GM12878 (cell line): ENCODE measurements at regions not wholly inside any gene's neighbourhood (a gene's known extent, or its start where the extent isn't known, plus 50 kb on each side); places are given as distances from the start of the nearest gene placed in this dataset.

ENCODE experiments used
- MXI1 ChIP-seq: fragments of 150-350 bp; IDR thresholded peaks from 2 replicates; pipeline ENCODE4 v1.6.1; 2011; ENCODE audit warnings: low read depth, mild to moderate bottlenecking, inconsistent platforms, low read length, improper control_type of control experiment
- POLR2A ChIP-seq: IDR thresholded peaks from 2 replicates; pipeline ENCODE4 v1.6.1; 2011; ENCODE audit warnings: low read depth, mild to moderate bottlenecking, low read length
- POLR2AphosphoS5 ChIP-seq: IDR thresholded peaks from 2 replicates; pipeline ENCODE4 v1.6.1; 2011; ENCODE audit warnings: mild to moderate bottlenecking, low read length, inconsistent platforms
- RAD21 ChIP-seq: IDR thresholded peaks from 2 replicates; pipeline ENCODE4 v1.6.1; 2011; ENCODE audit warnings: mild to moderate bottlenecking, low read depth, low read length, moderate library complexity; ENCODE audit not compliant: insufficient read depth
- TF ChIP-seq, protein P1 (sequence below): IDR thresholded peaks from 2 replicates; pipeline ENCODE4 v1.6.1; 2011; ENCODE audit warnings: low read depth, mild to moderate bottlenecking, low read length, moderate library complexity, borderline replicate concordance; ENCODE audit errors: extremely low read depth
- TF ChIP-seq, protein P2 (sequence below), 3 experiments: IDR thresholded peaks in 2 of 3; conservative IDR thresholded peaks in 1 of 3; 2 replicates each; pipeline ENCODE4 v1.5.1; 2011; ENCODE audit warnings: low read depth in 3 of 3, low read length in 3 of 3, mild to moderate bottlenecking in 3 of 3, control low read depth in 2 of 3, moderate library complexity in 2 of 3, inconsistent platforms in 1 of 3, mixed read lengths in 1 of 3; ENCODE audit not compliant: control insufficient read depth in 2 of 3, insufficient read depth in 1 of 3; ENCODE audit errors: extremely low read depth in 1 of 3

DNA sequence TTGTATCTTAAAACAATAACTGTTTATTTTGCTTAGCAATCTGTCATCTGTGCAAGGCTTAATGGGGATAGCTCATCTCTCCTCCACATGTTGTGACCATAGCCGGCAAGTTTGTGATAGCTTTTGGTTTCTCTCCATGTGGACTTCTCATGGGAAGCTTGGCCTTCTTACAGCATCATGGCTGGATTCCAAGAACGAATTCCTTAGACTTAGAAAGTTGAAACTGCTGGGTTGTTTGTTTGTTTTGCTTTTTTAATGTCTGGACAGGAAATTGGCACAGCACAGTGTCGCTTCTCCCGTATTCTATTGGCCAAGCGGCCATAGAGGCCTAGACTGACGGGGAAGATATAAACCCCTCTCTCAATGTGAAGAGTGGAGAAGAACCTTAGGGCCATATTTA, 61.0 kb upstream of the PRDM9 start:
- no peak for TF ChIP-seq MXI1
- TF ChIP-seq RAD21 = no peak
- TF ChIP-seq, protein P1, sequence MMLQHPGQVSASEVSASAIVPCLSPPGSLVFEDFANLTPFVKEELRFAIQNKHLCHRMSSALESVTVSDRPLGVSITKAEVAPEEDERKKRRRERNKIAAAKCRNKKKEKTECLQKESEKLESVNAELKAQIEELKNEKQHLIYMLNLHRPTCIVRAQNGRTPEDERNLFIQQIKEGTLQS = no peak
- no peak for TF ChIP-seq POLR2A
- TF ChIP-seq, protein P2, sequence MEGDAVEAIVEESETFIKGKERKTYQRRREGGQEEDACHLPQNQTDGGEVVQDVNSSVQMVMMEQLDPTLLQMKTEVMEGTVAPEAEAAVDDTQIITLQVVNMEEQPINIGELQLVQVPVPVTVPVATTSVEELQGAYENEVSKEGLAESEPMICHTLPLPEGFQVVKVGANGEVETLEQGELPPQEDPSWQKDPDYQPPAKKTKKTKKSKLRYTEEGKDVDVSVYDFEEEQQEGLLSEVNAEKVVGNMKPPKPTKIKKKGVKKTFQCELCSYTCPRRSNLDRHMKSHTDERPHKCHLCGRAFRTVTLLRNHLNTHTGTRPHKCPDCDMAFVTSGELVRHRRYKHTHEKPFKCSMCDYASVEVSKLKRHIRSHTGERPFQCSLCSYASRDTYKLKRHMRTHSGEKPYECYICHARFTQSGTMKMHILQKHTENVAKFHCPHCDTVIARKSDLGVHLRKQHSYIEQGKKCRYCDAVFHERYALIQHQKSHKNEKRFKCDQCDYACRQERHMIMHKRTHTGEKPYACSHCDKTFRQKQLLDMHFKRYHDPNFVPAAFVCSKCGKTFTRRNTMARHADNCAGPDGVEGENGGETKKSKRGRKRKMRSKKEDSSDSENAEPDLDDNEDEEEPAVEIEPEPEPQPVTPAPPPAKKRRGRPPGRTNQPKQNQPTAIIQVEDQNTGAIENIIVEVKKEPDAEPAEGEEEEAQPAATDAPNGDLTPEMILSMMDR (IDR thresholded peaks at IDR 0.05 in 2 of 3, conservative IDR thresholded peaks at IDR 0.05 in 1 of 3; ENCODE audit: control insufficient read depth in 2 of 3, extremely low read depth in 1 of 3, insufficient read depth in 1 of 3, low read depth in 3 of 3, low read length in 3 of 3) = no peak
- TF ChIP-seq POLR2AphosphoS5 = no peak
